Hepatocyte (in vitro differentiated cells): ENCODE measurements at regions not wholly inside any gene's neighbourhood (a gene's known extent, or its start where the extent isn't known, plus 50 kb on each side); places are given as distances from the start of the nearest gene placed in this dataset.

Source experiments
- EZH2 ChIP-seq: fragments of 200-600 bp; sonication (generic); IDR thresholded peaks from 2 replicates; pipeline ENCODE4 v1.6.1; 2016; ENCODE audit warnings: antibody characterized with exemption, mild to moderate bottlenecking, borderline replicate concordance
- TF ChIP-seq, protein P1 (sequence below): fragments of 200-600 bp; sonication (generic); IDR thresholded peaks from 2 replicates; pipeline ENCODE4 v1.5.1; 2016; ENCODE audit warnings: antibody characterized with exemption, mild to moderate bottlenecking; ENCODE audit not compliant: poor library complexity

DNA sequence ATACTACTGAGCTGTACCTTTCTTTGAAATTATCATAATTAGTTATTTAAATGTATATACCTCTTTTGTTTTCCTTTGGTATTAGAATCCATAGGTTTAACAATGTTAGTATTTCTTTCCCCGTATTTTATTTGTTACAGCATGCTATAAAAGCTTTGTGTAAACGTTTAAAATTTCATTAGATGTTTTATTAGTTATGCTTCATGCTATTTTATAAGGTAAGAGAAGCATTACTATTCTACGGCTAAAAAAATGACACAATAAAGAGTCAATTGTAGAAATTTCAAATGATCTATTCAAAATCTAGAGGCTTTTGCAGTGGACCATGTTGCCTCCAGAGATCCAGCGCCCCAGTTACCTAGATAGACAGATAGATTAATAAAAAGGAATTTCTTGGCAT, 1203.3 kb upstream of the IGFBP7 start:
- TF ChIP-seq, protein P1, sequence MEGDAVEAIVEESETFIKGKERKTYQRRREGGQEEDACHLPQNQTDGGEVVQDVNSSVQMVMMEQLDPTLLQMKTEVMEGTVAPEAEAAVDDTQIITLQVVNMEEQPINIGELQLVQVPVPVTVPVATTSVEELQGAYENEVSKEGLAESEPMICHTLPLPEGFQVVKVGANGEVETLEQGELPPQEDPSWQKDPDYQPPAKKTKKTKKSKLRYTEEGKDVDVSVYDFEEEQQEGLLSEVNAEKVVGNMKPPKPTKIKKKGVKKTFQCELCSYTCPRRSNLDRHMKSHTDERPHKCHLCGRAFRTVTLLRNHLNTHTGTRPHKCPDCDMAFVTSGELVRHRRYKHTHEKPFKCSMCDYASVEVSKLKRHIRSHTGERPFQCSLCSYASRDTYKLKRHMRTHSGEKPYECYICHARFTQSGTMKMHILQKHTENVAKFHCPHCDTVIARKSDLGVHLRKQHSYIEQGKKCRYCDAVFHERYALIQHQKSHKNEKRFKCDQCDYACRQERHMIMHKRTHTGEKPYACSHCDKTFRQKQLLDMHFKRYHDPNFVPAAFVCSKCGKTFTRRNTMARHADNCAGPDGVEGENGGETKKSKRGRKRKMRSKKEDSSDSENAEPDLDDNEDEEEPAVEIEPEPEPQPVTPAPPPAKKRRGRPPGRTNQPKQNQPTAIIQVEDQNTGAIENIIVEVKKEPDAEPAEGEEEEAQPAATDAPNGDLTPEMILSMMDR, result no peak
- no peak for TF ChIP-seq EZH2
